ENCODE measurements at regions not wholly inside any gene's neighbourhood (a gene's known extent, or its start where the extent isn't known, plus 50 kb on each side); places are given as distances from the start of the nearest gene placed in this dataset.

DNA sequence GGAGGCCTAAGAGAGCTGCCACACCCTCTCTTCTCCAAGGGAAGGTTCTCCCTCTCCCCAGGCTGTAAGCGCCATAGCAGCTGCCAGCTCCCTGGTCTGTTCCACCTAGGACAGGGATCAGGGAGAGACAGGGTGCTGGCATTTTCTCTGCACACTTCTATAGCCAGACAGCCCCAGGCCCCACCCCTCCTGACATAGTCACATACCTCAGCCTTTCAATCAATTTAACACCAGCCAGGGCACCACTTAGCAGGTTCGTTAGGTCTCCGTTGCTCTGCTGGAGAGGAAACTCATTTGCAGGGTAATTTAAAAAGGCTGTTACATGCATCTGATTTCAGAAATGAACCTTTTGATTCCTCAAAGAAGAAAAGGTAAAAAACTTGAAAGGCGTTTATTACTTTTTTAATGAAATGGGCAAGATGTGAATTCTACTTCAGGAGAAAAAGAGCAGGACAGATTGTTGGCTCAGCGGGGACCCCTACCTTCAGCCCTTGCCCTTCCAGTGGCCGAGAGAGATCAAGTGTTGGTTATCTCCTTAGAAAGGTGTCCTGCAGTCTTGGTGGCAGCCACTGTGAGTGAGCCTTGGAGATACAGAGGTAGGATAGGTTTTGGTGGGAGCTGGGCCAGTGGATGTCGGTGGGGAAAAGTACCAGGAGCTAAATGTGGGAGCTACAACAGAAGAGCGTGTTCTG lies 180.5 kb upstream of the GALNT17 start:
- DNase-seq, result no peak
- in situ Hi-C loops (cut with MboI; ENCODE audit: low pct_unique_long_range_greater_than_20kb, low sequenced_read_pairs), result no loop called here

- DNase-seq, result no peak
- in situ Hi-C loops (cut with MboI; ENCODE audit: low pct_unique_long_range_greater_than_20kb, low sequenced_read_pairs), result no loop called here
Measured at GRCh38 chr7:70952311-70952710, 179.6 kb upstream of the GALNT17 start.

GRCh38 chr7:70953331-70953741 lies 178.6 kb upstream of the GALNT17 start:
- no peak for DNase-seq
- in situ Hi-C loops (cut with MboI; ENCODE audit: low pct_unique_long_range_greater_than_20kb, low sequenced_read_pairs), result no loop called here

DNA sequence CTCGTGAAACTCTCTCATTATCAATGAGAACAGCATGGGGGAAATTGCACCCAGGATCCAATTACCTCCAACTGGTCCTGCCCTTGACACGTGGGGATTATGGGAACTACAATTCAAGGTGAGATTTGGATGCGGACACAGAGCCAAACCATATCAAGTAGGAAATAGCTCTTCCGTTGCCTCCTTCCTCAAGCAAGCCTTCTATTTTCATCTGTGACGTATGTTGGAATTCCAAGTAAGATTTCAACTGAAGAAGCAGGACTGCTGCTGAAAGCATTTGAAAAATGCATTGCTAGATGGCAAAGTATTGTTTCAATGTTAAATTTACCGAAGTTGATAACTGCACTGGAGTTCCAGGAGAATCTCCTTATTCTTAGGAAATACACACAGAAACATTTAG lies 178.1 kb upstream of the GALNT17 start:
- in situ Hi-C loops (cut with MboI; ENCODE audit: low pct_unique_long_range_greater_than_20kb, low sequenced_read_pairs), result no loop called here
- DNase-seq, result no peak

DNA sequence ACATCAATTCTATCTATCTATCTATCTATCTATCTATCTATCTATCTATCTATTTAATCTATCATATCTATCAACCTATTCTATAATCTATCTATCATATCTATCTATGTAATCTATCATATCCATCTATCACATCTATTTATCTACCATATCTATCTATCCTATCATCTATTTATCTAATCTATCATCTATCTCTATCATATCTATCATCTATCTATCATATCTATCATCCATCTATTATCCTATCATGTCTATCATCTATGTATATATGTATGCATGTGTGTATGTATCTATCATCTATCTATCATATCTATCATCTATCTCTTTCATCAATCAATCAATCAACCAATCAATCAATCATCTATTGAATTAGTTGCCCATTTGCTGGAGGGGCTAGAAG lies 159.3 kb upstream of the GALNT17 start:
- in situ Hi-C loops (cut with MboI; ENCODE audit: low pct_unique_long_range_greater_than_20kb, low sequenced_read_pairs), result no loop called here
- no peak for DNase-seq

DNA sequence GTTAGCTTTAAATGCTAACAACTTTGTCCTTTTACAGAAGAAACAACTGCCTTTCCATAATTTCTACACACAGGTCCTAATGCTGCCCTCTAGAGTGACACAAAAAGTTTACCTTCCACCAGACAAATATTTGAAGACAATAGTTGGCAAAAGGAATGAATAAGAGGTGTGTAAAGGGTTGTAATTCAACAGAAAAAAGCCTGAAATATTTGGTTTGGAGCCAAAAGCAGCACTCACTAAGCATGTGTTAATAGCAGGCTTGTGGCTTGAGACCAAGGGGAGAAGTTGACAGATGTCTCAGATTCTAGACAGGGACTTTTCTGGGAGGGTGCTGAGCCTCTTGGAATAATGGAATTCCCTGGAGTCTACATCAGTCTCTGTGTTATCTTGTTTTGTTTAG lies 156.2 kb upstream of the GALNT17 start:
- DNase-seq, result no peak

GRCh38 chr7:70986297-70986696 lies 145.6 kb upstream of the GALNT17 start:
- DNase-seq, result no peak
- in situ Hi-C loops (cut with MboI; ENCODE audit: low pct_unique_long_range_greater_than_20kb, low sequenced_read_pairs), result no loop called here

More for the DNA sequence above, 156.2 kb upstream of the GALNT17 start:
- in situ Hi-C loops (cut with MboI; ENCODE audit: low pct_unique_long_range_greater_than_20kb, low sequenced_read_pairs), result no loop called here

- no peak for DNase-seq
- in situ Hi-C loops (cut with MboI; ENCODE audit: low pct_unique_long_range_greater_than_20kb, low sequenced_read_pairs), result no loop called here
Measured at GRCh38 chr7:70994176-70994575, 137.8 kb upstream of the GALNT17 start.

- in situ Hi-C loops (cut with MboI; ENCODE audit: low pct_unique_long_range_greater_than_20kb, low sequenced_read_pairs), result no loop called here
- DNase-seq, result no peak
Measured at GRCh38 chr7:70997261-70997660, 134.7 kb upstream of the GALNT17 start.

DNA sequence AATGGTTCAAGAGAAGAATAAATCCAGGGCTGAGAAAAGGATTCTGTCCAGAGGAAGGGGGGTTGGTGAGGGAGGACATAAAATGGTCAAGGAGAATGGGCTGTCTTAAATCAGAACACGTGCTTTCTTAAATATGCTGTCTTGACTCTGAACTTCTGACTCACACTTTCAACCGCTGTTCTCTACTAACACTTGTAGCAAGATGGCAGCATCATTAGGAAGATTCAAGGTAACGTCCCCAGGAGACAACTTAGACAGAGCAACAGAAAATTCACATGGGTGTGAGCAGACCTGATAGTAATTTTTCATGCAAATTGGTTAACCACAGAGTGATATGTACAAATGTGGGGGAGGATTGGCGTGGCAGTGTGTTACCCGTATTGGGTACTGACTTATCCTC lies 126.8 kb upstream of the GALNT17 start:
- in situ Hi-C loops (cut with MboI; ENCODE audit: low pct_unique_long_range_greater_than_20kb, low sequenced_read_pairs), result no loop called here
- DNase-seq, result no peak

- in situ Hi-C loops (cut with MboI; ENCODE audit: low pct_unique_long_range_greater_than_20kb, low sequenced_read_pairs), result no loop called here
- no peak for DNase-seq
Measured at GRCh38 chr7:71009636-71010035, 122.3 kb upstream of the GALNT17 start.

DNA sequence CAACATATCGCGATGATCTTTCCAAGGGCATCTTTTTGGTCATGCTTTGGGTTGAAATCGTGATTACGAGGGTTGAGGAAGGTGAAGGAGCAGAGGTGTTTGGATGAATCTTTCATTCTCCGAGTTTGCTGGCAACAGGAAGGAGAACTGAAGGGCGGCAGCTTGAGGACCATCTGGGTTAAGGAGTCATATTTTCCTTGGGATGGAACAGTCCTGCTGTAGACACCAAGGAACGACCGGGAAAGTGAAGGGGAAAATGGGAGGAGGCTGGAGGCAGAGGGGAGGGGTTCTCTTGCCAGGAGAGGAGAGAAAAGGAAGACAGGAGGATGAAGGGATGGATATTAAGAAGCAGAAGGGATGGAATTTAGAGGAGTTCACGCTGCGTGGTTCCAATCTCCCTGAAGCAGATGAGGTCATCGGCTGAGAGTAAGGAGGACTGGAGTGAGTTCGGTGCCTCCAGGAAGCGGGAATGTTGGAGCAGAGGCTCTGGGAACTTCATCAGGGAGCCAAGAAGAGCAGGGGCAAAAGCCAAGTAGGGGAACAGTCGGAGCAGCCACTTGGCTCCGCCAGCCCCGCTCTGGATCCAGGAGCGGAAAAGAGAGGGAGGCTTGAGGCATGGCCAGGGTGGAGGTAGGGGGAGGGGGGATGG lies 116.6 kb upstream of the GALNT17 start:
- in situ Hi-C loops (cut with MboI; ENCODE audit: low pct_unique_long_range_greater_than_20kb, low sequenced_read_pairs), result no loop called here
- DNase-seq, result no peak

- in situ Hi-C loops (cut with MboI; ENCODE audit: low pct_unique_long_range_greater_than_20kb, low sequenced_read_pairs), result no loop called here
- DNase-seq, result no peak
Measured at GRCh38 chr7:71016401-71016800, 115.5 kb upstream of the GALNT17 start.

- DNase-seq, result no peak
- in situ Hi-C loops (cut with MboI; ENCODE audit: low pct_unique_long_range_greater_than_20kb, low sequenced_read_pairs), result no loop called here
Measured at GRCh38 chr7:71017602-71018001, 114.3 kb upstream of the GALNT17 start.

GRCh38 chr7:71019706-71020105 lies 112.2 kb upstream of the GALNT17 start:
- DNase-seq, result no peak
- in situ Hi-C loops (cut with MboI; ENCODE audit: low pct_unique_long_range_greater_than_20kb, low sequenced_read_pairs), result no loop called here

DNA sequence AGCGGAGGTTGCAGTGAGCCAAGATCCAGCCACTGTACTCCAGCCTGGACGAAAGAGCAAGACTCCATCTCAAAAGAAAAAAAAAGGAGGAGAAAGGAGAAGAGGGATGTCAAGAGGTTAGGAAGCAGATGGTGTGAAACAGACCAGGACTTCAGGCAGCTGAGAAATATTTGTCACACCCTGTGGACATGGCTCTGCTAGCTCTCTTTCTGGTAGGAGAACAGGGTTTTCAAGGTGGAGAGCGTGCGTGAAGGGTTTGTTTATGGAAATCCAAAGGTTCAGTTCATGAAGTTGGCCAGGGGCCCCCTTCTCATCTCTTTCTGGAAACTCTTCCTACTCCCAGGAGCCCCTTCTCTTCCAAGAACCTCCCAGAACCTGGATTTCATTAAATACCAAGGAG lies 110.8 kb upstream of the GALNT17 start:
- DNase-seq, result no peak
- in situ Hi-C loops (cut with MboI; ENCODE audit: low pct_unique_long_range_greater_than_20kb, low sequenced_read_pairs), result no loop called here

DNA sequence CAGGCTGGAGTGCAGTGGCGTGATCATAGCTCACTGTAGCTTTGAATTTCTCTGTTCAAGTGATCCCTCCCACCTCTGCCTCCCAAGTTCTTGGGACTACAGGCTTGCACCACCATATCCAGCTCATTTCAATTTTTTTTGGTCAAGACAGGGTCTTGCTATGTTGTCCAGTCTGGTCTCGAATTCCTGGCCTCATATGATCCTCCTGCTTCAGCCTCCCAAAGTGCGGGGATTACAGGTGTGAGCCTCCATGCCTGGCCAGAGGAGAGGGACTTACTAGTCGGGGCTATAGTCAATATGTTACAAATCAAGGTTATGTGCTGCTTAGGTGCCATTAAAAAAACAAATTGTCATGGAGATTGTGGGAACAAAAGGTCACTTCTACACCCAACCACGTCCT lies 105.3 kb upstream of the GALNT17 start:
- no peak for DNase-seq
- in situ Hi-C loops (cut with MboI; ENCODE audit: low pct_unique_long_range_greater_than_20kb, low sequenced_read_pairs), result no loop called here

DNA sequence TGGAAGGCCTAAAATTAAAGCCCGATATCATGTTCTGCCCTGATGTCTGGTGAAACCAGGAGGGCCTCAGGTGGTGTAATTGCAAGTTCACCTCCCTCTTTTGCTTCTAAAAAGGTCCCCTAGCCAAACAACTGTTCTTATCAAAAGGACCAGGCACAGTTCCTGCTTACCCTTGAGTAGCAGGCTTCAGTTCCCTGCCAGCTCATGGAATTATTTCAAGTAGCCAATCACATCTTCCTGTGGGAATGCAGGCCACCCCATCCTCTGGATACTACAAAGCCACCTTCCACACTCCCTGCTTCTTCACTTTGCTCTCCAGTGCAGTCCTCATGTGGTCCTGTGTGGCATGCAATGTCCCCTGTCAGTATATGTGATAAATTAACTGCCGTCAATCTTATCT lies 97.7 kb upstream of the GALNT17 start:
- no peak for DNase-seq
- in situ Hi-C loops (cut with MboI; ENCODE audit: low pct_unique_long_range_greater_than_20kb, low sequenced_read_pairs), result no loop called here

DNA sequence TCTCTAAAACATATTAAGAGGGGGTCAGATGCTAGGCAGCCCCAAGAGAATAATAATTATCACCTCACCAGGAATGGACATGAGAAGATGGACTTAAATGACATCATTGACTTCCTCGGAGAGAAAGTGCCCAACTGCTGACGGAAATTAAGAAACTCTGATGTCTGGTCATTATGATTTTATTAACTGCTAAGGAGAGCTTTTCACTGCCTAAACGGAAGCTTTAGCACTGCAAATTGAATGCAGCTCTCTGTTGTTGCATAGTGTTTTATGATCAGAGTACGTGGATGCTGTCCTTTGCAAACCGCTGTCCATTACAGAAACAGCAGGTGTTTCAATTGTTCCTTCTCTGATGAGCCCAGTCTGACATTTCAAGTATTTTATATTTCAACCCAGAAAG lies 89.4 kb upstream of the GALNT17 start:
- DNase-seq, result no peak
- in situ Hi-C loops (cut with MboI; ENCODE audit: low pct_unique_long_range_greater_than_20kb, low sequenced_read_pairs), result no loop called here

GRCh38 chr7:71050492-71050891 lies 81.5 kb upstream of the GALNT17 start:
- no peak for DNase-seq
- in situ Hi-C loops (cut with MboI; ENCODE audit: low pct_unique_long_range_greater_than_20kb, low sequenced_read_pairs), result no loop called here

DNA sequence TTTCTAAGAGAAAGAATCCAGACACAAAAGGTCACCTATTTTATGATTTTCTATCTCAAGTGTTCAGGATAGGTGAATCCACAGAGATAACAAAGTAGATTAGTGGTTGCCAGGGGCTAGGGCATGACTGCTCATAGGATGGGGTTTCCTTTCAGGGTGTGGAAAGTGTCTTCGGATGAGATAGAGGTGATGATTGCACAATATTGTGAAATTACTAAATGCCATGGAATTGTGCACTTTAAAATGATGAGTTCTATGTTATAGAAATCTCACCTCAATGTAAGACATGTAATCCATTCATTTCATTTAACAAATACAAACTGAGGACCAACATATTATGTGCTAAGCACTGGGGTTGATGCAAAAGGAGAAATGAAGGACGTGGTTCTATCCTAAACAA lies 76.4 kb upstream of the GALNT17 start:
- in situ Hi-C loops (cut with MboI; ENCODE audit: low pct_unique_long_range_greater_than_20kb, low sequenced_read_pairs), result no loop called here
- DNase-seq, result no peak
